Tibial artery (tissue), 4 donors: ENCODE measurements at regions not wholly inside any gene's neighbourhood (a gene's known extent, or its start where the extent isn't known, plus 50 kb on each side); places are given as distances from the start of the nearest gene placed in this dataset.

Experiments used
- DNase-seq, 2 donors: peaks; one replicate each; pipeline ENCODE4 v3.0.0-alpha.2; 2019
- H3K27ac ChIP-seq, 2 donors: fragments of 200-600 bp; sonication (generic) in 1 of 2; 1 replicate in 1 of 2; 2 replicates in 1 of 2; pipeline ENCODE4 v1.5.1; 2018 to 2019; ENCODE audit warnings: mild to moderate bottlenecking in 1 of 2
- H3K27me3 ChIP-seq, 2 donors: fragments of 200-600 bp; sonication (generic) in 1 of 2; one replicate each; pipeline versions ENCODE4 v1.5.1 to v1.6.0; 2016 to 2019
- H3K36me3 ChIP-seq, 3 donors: fragments of 200-600 bp; sonication (generic) in 2 of 3; one replicate each; pipeline ENCODE4 v1.5.1; 2016 to 2019; ENCODE audit warnings: mild to moderate bottlenecking in 2 of 3
- H3K4me1 ChIP-seq, 4 donors: fragments of 200-600 bp; sonication (generic) in 2 of 4; 1 replicate in 3 of 4; 2 replicates in 1 of 4; pipeline ENCODE4 v1.5.1; 2016 to 2019
- H3K4me3 ChIP-seq, 2 donors: fragments of 200-600 bp; sonication (generic) in 1 of 2; 1 replicate in 1 of 2; 2 replicates in 1 of 2; pipeline ENCODE4 v1.5.1; 2018 to 2019; ENCODE audit warnings: mild to moderate bottlenecking in 2 of 2
- H3K9me3 ChIP-seq, 3 donors: fragments of 200-600 bp; sonication (generic) in 1 of 3; one replicate each; pipeline ENCODE4 v1.5.1; 2016 to 2019
- CTCF ChIP-seq, 2 experiments: fragments of 200-600 bp in 1 of 2; fragments of 450-650 bp in 1 of 2; IDR thresholded peaks; one replicate each; pipeline ENCODE4 v1.5.1; 2017 to 2019; ENCODE audit warnings: antibody characterized with exemption in 2 of 2, mild to moderate bottlenecking in 1 of 2, moderate library complexity in 1 of 2
- intact Hi-C: fragments of 100-400 bp; cut with DNase I; formaldehyde crosslinking; loops from one replicate; pipeline ENCODE4 v1.15.0; 2023; ENCODE audit warnings: low total_unique reads

- no peak for DNase-seq
- H3K27ac ChIP-seq, result no peak overlapping the region
- H3K4me3 ChIP-seq, result no peak overlapping the region
- intact Hi-C loops, result no loop called here
- H3K4me1 ChIP-seq, result no peaks in the 10 kb centered on the region
- H3K27me3 ChIP-seq, result peaks cover 0 to 18% of the 10 kb centered on the region in 2 donors
- no peaks in the 10 kb centered on the region for H3K9me3 ChIP-seq
- no peaks in the 10 kb centered on the region for H3K36me3 ChIP-seq
- no peak for TF ChIP-seq CTCF (IDR thresholded peaks at IDR 0.05)
Observed at GRCh38 chr22:22414266-22414665, 94.3 kb downstream of the ZNF280B start.

GRCh38 chr22:22417495-22418162 lies 90.9 kb downstream of the ZNF280B start:
- no peak overlapping the region for H3K27ac ChIP-seq
- intact Hi-C loops, result no loop called here
- no peak for TF ChIP-seq CTCF (IDR thresholded peaks at IDR 0.05)
- no peaks in the 10 kb centered on the region for H3K9me3 ChIP-seq
- no peak overlapping the region for H3K4me3 ChIP-seq
- no peaks in the 10 kb centered on the region for H3K4me1 ChIP-seq
- no peaks in the 10 kb centered on the region for H3K36me3 ChIP-seq
- no peak for DNase-seq
- H3K27me3 ChIP-seq, result peaks cover 0 to 14% of the 10 kb centered on the region in 2 donors

GRCh38 chr22:22418163-22418549 lies 90.4 kb downstream of the ZNF280B start:
- Histone ChIP-seq H3K27me3 (peaks cover 0 to 14% of the 10 kb centered on the region in 2 donors), H3K4me1 (no peaks in the 10 kb centered on the region), H3K36me3 (no peaks in the 10 kb centered on the region), H3K27ac (no peak overlapping the region), H3K9me3 (no peaks in the 10 kb centered on the region), H3K4me3 (no peak overlapping the region)
- TF ChIP-seq CTCF (IDR thresholded peaks at IDR 0.05), result no peak
- no peak for DNase-seq
- intact Hi-C loops, result no loop called here

GRCh38 chr22:22418957-22419356 lies 89.6 kb downstream of the ZNF280B start:
- DNase-seq, result no peak
- H3K27me3 ChIP-seq, result peaks cover 0 to 14% of the 10 kb centered on the region in 2 donors
- intact Hi-C loops, result no loop called here
- no peak overlapping the region for H3K4me3 ChIP-seq
- TF ChIP-seq CTCF (IDR thresholded peaks at IDR 0.05), result no peak
- H3K27ac ChIP-seq, result no peak overlapping the region
- no peaks in the 10 kb centered on the region for H3K9me3 ChIP-seq
- no peaks in the 10 kb centered on the region for H3K36me3 ChIP-seq
- H3K4me1 ChIP-seq, result no peaks in the 10 kb centered on the region

GRCh38 chr22:22420580-22420979 lies 88.0 kb downstream of the ZNF280B start:
- Histone ChIP-seq H3K4me3 (no peak overlapping the region), H3K27ac (no peak overlapping the region), H3K27me3 (peaks cover 0 to 6% of the 10 kb centered on the region in 2 donors), H3K9me3 (no peaks in the 10 kb centered on the region), H3K36me3 (no peaks in the 10 kb centered on the region), H3K4me1 (no peaks in the 10 kb centered on the region)
- no peak for TF ChIP-seq CTCF (IDR thresholded peaks at IDR 0.05)
- intact Hi-C loops, result no loop called here
- no peak for DNase-seq

GRCh38 chr22:22421392-22421791 lies 87.2 kb downstream of the ZNF280B start:
- H3K9me3 ChIP-seq, result no peaks in the 10 kb centered on the region
- intact Hi-C loops, result no loop called here
- TF ChIP-seq CTCF (IDR thresholded peaks at IDR 0.05), result no peak
- H3K27me3 ChIP-seq, result peaks cover 0 to 8% of the 10 kb centered on the region in 2 donors
- no peak overlapping the region for H3K27ac ChIP-seq
- DNase-seq, result no peak
- H3K4me3 ChIP-seq, result no peak overlapping the region
- no peaks in the 10 kb centered on the region for H3K36me3 ChIP-seq
- no peaks in the 10 kb centered on the region for H3K4me1 ChIP-seq
